ENCODE measurements at regions not wholly inside any gene's neighbourhood (a gene's known extent, or its start where the extent isn't known, plus 50 kb on each side); places are given as distances from the start of the nearest gene placed in this dataset.
"Not testable (repeated sequence)": the region's sequence is repeated elsewhere in the genome, so short reads cannot be mapped to it uniquely, and the experiment has no call there.

DNA sequence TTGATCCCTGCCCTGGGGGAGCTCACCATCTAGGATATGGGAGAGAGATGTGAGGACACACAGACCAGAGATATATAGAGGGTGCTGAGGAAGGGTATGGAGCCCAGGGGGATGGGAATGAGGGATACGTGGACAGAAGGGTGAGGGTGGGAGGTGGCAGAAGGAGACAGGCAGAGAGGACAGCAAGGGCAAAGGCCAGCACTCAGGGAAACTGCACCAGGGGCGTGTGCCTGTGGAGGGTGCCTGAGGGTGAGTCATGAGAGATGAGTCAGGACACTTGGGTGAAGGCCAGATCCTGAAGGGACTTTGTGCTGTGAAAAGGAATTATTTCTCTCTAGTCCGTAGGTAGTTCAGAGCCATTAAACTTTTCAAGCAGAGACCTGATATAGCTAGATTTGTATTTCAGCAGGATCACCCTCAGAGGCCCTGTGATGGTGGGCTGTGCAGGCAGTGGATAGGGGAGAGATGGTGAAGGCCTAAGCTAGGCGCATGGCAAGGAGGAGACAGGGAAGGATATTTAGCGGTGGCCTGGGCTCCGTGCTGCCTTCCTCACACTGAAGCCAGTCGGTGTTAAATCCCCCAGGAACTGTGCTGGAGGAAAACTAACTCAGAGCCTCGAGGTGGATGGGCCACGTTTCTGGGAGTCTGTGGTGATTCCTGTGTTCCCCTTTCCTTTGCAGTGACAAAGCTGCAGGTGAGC, 3075.0 kb downstream of the RPIA start:
- peak; percentile 84 for DNase-seq
- Mint-ChIP-seq H3K4me3 (peak overlapping the region; percentile 4; the same call in 1 of the 2 replicates), H3K4me1 (ENCODE audit: low read depth) (peaks cover 35% of the 10 kb centered on the region), H3K27ac (peak overlapping the region; percentile 93)
- H3K9me3 Mint-ChIP-seq; H3K27me3 Mint-ChIP-seq (ENCODE audit: insufficient read depth); H3K36me3 Mint-ChIP-seq (ENCODE audit: low read depth): not testable (repeated sequence)

GRCh38 chr2:91768301-91768700, 3076.8 kb downstream of the RPIA start:
- H3K27ac Mint-ChIP-seq; H3K9me3 Mint-ChIP-seq; H3K27me3 Mint-ChIP-seq (ENCODE audit: insufficient read depth); DNase-seq; H3K4me3 Mint-ChIP-seq; H3K36me3 Mint-ChIP-seq (ENCODE audit: low read depth): not testable (repeated sequence)
- H3K4me1 Mint-ChIP-seq (ENCODE audit: low read depth), result peaks cover 35% of the 10 kb centered on the region

DNA sequence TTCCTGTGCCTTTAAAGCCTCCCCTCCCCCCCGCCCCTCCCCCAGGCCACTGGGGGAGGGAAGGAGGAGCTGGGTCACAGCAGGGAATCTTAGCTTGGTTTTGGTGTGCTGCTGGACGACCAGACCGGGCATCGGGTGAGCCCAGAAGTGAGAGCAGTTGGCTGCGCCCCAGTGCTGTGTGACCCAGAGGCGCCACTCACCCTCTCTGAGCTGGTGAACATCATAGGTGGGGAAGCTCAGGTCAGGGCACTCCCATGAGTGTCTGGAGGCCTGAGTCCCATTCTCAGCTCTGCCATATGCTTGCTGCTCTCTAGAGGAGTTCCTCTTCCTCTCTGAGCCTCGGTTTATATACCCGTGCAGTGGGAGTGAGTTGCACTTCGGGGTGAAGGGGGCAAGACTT, 3077.5 kb downstream of the RPIA start:
- not testable (repeated sequence) for DNase-seq; H3K36me3 Mint-ChIP-seq (ENCODE audit: low read depth); H3K4me3 Mint-ChIP-seq; H3K27ac Mint-ChIP-seq; H3K27me3 Mint-ChIP-seq (ENCODE audit: insufficient read depth); H3K9me3 Mint-ChIP-seq
- peaks cover 35% of the 10 kb centered on the region for H3K4me1 Mint-ChIP-seq (ENCODE audit: low read depth)

- not testable (repeated sequence) for H3K9me3 Mint-ChIP-seq; H3K4me3 Mint-ChIP-seq; H3K27ac Mint-ChIP-seq; DNase-seq; H3K27me3 Mint-ChIP-seq (ENCODE audit: insufficient read depth); H3K36me3 Mint-ChIP-seq (ENCODE audit: low read depth)
- peaks cover 24% of the 10 kb centered on the region for H3K4me1 Mint-ChIP-seq (ENCODE audit: low read depth)
Measured at GRCh38 chr2:91770046-91770575, 3078.6 kb downstream of the RPIA start.

GRCh38 chr2:91771604-91772003, 3080.1 kb downstream of the RPIA start:
- H3K27me3 Mint-ChIP-seq (ENCODE audit: insufficient read depth); H3K9me3 Mint-ChIP-seq; H3K27ac Mint-ChIP-seq: not testable (repeated sequence)

DNA sequence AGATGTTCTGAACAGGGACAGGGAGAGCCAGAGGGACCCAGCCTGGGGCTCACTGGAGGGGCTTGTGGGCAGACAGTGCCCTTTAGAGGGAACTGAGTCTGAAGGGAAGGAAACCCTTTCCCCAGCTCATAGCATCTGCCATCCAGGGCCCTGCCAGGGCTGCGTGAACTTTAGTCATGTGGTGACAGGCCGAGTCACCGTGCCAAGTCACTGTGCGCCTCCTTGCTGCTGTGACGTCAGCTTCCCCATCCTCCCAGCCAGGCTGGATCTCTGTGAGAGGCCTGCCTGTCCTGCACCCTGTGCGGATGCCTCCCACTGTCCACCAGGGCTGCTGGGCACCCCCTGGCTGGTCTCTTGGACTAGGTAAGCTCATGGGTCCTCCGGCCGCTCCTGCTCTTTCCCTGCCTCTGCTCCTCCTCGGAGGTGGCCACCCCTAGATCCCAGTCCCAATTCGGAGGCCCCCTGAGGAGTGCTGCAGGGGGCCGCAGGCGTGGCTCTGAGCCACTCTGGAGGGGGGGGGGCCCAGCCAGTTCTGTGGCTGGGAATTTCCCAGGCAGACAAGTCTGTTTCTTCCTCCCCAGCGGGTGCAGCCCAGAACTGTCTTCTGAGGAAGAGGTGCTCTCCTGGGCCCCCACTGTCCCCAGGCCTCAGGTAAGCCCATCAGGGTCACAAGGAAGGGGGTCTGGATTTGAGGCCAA, 3080.9 kb downstream of the RPIA start:
- not testable (repeated sequence) for H3K4me1 Mint-ChIP-seq (ENCODE audit: low read depth); H3K27ac Mint-ChIP-seq; H3K27me3 Mint-ChIP-seq (ENCODE audit: insufficient read depth); H3K4me3 Mint-ChIP-seq; DNase-seq; H3K9me3 Mint-ChIP-seq; H3K36me3 Mint-ChIP-seq (ENCODE audit: low read depth)

More at GRCh38 chr2:91771604-91772003, 3080.1 kb downstream of the RPIA start:
- not testable (repeated sequence) for H3K4me1 Mint-ChIP-seq (ENCODE audit: low read depth); H3K4me3 Mint-ChIP-seq; H3K36me3 Mint-ChIP-seq (ENCODE audit: low read depth); DNase-seq

- not testable (repeated sequence) for H3K4me1 Mint-ChIP-seq (ENCODE audit: low read depth); H3K36me3 Mint-ChIP-seq (ENCODE audit: low read depth); H3K9me3 Mint-ChIP-seq; DNase-seq; H3K4me3 Mint-ChIP-seq; H3K27ac Mint-ChIP-seq
- TF ChIP-seq, protein P1, sequence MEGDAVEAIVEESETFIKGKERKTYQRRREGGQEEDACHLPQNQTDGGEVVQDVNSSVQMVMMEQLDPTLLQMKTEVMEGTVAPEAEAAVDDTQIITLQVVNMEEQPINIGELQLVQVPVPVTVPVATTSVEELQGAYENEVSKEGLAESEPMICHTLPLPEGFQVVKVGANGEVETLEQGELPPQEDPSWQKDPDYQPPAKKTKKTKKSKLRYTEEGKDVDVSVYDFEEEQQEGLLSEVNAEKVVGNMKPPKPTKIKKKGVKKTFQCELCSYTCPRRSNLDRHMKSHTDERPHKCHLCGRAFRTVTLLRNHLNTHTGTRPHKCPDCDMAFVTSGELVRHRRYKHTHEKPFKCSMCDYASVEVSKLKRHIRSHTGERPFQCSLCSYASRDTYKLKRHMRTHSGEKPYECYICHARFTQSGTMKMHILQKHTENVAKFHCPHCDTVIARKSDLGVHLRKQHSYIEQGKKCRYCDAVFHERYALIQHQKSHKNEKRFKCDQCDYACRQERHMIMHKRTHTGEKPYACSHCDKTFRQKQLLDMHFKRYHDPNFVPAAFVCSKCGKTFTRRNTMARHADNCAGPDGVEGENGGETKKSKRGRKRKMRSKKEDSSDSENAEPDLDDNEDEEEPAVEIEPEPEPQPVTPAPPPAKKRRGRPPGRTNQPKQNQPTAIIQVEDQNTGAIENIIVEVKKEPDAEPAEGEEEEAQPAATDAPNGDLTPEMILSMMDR (IDR thresholded peaks at IDR 0.05), result peak; percentile 18; the same call in 1 of the 2 replicates
- peaks cover 10% of the 10 kb centered on the region for H3K27me3 Mint-ChIP-seq (ENCODE audit: insufficient read depth)
Measured at GRCh38 chr2:91773810-91774209, 3082.3 kb downstream of the RPIA start.

DNA sequence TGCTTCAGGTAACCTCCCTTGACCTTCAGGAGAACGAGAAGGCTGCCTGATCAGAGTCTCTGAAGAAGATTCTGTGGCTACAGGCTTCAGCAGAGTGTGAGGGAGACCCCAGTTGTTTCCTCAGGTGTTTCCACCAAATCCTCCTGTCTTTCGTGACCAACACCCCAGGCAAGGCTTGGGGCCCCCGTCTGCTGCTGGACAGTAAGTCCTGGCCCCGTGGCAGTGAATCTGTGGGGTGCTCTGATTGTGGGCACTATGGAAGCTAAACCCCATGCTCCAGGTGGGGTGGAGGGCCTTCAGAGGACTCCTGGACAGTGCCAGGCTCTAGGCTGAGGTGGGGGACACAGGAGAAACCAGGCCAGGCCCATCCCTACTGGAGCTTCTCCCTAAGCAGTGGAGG, 3083.7 kb downstream of the RPIA start:
- not testable (repeated sequence) for H3K27ac Mint-ChIP-seq; H3K4me1 Mint-ChIP-seq (ENCODE audit: low read depth); H3K9me3 Mint-ChIP-seq; H3K36me3 Mint-ChIP-seq (ENCODE audit: low read depth); H3K4me3 Mint-ChIP-seq; DNase-seq
- peaks cover 14% of the 10 kb centered on the region for H3K27me3 Mint-ChIP-seq (ENCODE audit: insufficient read depth)

GRCh38 chr2:91780324-91780723, 3088.9 kb downstream of the RPIA start:
- H3K4me3 Mint-ChIP-seq; DNase-seq; H3K9me3 Mint-ChIP-seq; H3K4me1 Mint-ChIP-seq (ENCODE audit: low read depth); H3K27ac Mint-ChIP-seq; H3K36me3 Mint-ChIP-seq (ENCODE audit: low read depth): not testable (repeated sequence)
- peaks cover 25% of the 10 kb centered on the region for H3K27me3 Mint-ChIP-seq (ENCODE audit: insufficient read depth)

- not testable (repeated sequence) for H3K4me1 Mint-ChIP-seq (ENCODE audit: low read depth); H3K27ac Mint-ChIP-seq; H3K4me3 Mint-ChIP-seq; H3K9me3 Mint-ChIP-seq; H3K36me3 Mint-ChIP-seq (ENCODE audit: low read depth); H3K27me3 Mint-ChIP-seq (ENCODE audit: insufficient read depth); DNase-seq
Measured at GRCh38 chr2:91809391-91809790, 3061.8 kb upstream of the TEKT4 start.
